PC-3 (cell line): ENCODE measurements at regions not wholly inside any gene's neighbourhood (a gene's known extent, or its start where the extent isn't known, plus 50 kb on each side); places are given as distances from the start of the nearest gene placed in this dataset.

Experiments used
- ATAC-seq: fragments of 200-7000 bp; cut with Tn5 transposase; 2 replicates; pipeline ENCODE4 v1.9.1; 2020; ENCODE audit warnings: mild to moderate bottlenecking, moderate library complexity
- BruUV-seq: library from RNA; stranded (reverse); fragments of 400-500 nt; replicated peaks from 2 replicates; lab custom pipeline; 2021; lab: Mats Ljungman, UMichigan
- CTCF ChIA-PET: fragments of 300-600 bp; sonication (Branson Sonifier 250); formaldehyde crosslinking; loops from one replicate; lab custom pipeline; 2022; ENCODE audit warnings: antibody characterized with exemption; lab: Charles Lee
- POLR2A ChIA-PET: fragments of 300-600 bp; sonication (Branson Sonifier 250); formaldehyde crosslinking; loops from one replicate; lab custom pipeline; 2022; ENCODE audit warnings: antibody characterized with exemption; ENCODE audit not compliant: unreplicated experiment; lab: Charles Lee
- DNase-seq: peaks from one replicate; pipeline ENCODE4 v3.0.0-alpha.2; 2015
- H2AFZ ChIP-seq: fragments of 300-600 bp; sonication (generic); 2 replicates; pipeline ENCODE4 v1.6.0; 2016; ENCODE audit warnings: antibody characterized with exemption, low read length
- H3F3A ChIP-seq: fragments of 300-600 bp; sonication (generic); one replicate; pipeline ENCODE4 v1.6.0; 2017; ENCODE audit warnings: antibody characterized with exemption, low read length, control low read depth, mild to moderate bottlenecking; ENCODE audit not compliant: unreplicated experiment
- H3K27ac ChIP-seq: fragments of 300-600 bp; sonication (generic); 2 replicates; pipeline ENCODE4 v1.5.1; 2016; ENCODE audit warnings: mild to moderate bottlenecking, low read length
- H3K27me3 ChIP-seq: fragments of 300-600 bp; sonication (generic); 2 replicates; pipeline ENCODE4 v1.6.1; 2016; ENCODE audit warnings: low read length, mixed read lengths
- H3K36me3 ChIP-seq: fragments of 300-600 bp; sonication (generic); 2 replicates; pipeline ENCODE4 v1.6.1; 2016; ENCODE audit warnings: low read depth, mixed run types, low read length, mixed read lengths
- H3K4me1 ChIP-seq: fragments of 300-600 bp; sonication (generic); 2 replicates; pipeline ENCODE4 v1.5.1; 2016; ENCODE audit warnings: low read length; ENCODE audit not compliant: insufficient read depth
- H3K4me2 ChIP-seq: fragments of 300-600 bp; sonication (generic); 2 replicates; pipeline ENCODE4 v1.6.0; 2016; ENCODE audit warnings: low read length
- H3K4me3 ChIP-seq: fragments of 300-600 bp; sonication (generic); 2 replicates; pipeline ENCODE4 v1.5.1; 2016; ENCODE audit warnings: mild to moderate bottlenecking, low read length, mixed read lengths
- H3K79me2 ChIP-seq: fragments of 300-600 bp; sonication (generic); 2 replicates; pipeline ENCODE4 v1.6.1; 2017; ENCODE audit warnings: low read length, mixed read lengths
- H3K9ac ChIP-seq: fragments of 300-600 bp; sonication (generic); 2 replicates; pipeline ENCODE4 v1.6.0; 2016; ENCODE audit warnings: mild to moderate bottlenecking, low read length
- H3K9me2 ChIP-seq: fragments of 300-600 bp; sonication (generic); replicated peaks from 2 replicates; pipeline ENCODE4 v1.6.1; 2016; ENCODE audit warnings: mixed run types, low read length, mixed read lengths
- H3K9me3 ChIP-seq: fragments of 300-600 bp; sonication (generic); 2 replicates; pipeline ENCODE4 v1.6.1; 2016; ENCODE audit warnings: low read length, mixed read lengths
- H4K20me1 ChIP-seq: fragments of 300-600 bp; sonication (generic); 2 replicates; pipeline ENCODE4 v1.6.1; 2016; ENCODE audit warnings: low read length, mixed read lengths
- CTCF ChIP-seq: fragments of 300-600 bp; sonication (generic); conservative IDR thresholded peaks from 2 replicates; pipeline ENCODE4 v1.5.1; 2017; ENCODE audit warnings: antibody characterized with exemption, low read depth, mild to moderate bottlenecking, low read length
- EZH2 ChIP-seq: fragments of 300-600 bp; sonication (generic); IDR thresholded peaks from one replicate; pipeline ENCODE4 v1.6.1; 2017; ENCODE audit warnings: antibody characterized with exemption, mild to moderate bottlenecking, low read length; ENCODE audit not compliant: unreplicated experiment
- EZH2phosphoT487 ChIP-seq: fragments of 300-600 bp; sonication (generic); IDR thresholded peaks from 2 replicates; pipeline ENCODE4 v1.6.1; 2018; ENCODE audit warnings: mild to moderate bottlenecking, antibody characterized with exemption, low read length, borderline replicate concordance
- intact Hi-C: fragments of 100-400 bp; cut with micrococcal nuclease; formaldehyde crosslinking; loops from 2 replicates; pipeline ENCODE4 v1.9.0; 2023

GRCh38 chr7:118762451-118762850, 537.9 kb downstream of the ANKRD7 start:
- H3K4me1 ChIP-seq = no peaks in the 10 kb centered on the region
- ATAC-seq (no peak), DNase-seq (no peak)
- H3K27ac ChIP-seq = no peak overlapping the region
- H2AFZ ChIP-seq = no peak overlapping the region
- H3F3A ChIP-seq = no peaks in the 10 kb centered on the region
- TF ChIP-seq CTCF = no peak
- no peak for TF ChIP-seq EZH2phosphoT487
- TF ChIP-seq EZH2 = no peak
- no peaks in the 10 kb centered on the region for H3K27me3 ChIP-seq
- BruUV-seq = no TSS peak
- 0 out of 2 replicates have a peak, but pooled peaks cover 3% of the 10 kb centered on the region for H3K9me3 ChIP-seq
- H3K9me2 ChIP-seq = no peaks in the 10 kb centered on the region
- ChIA-PET POLR2A (no interaction called here), CTCF (no interaction called here)
- no peak overlapping the region for H3K4me2 ChIP-seq
- no peak overlapping the region for H3K4me3 ChIP-seq
- H3K79me2 ChIP-seq = no peaks in the 10 kb centered on the region
- H4K20me1 ChIP-seq = no peaks in the 10 kb centered on the region
- intact Hi-C loops = no loop called here
- H3K9ac ChIP-seq = no peak overlapping the region
- no peaks in the 10 kb centered on the region for H3K36me3 ChIP-seq

GRCh38 chr7:118764221-118764620, 539.7 kb downstream of the ANKRD7 start:
- POLR2A ChIA-PET = no interaction called here
- Histone ChIP-seq H3K79me2 (no peaks in the 10 kb centered on the region), H3K9me2 (no peaks in the 10 kb centered on the region), H3K4me1 (no peaks in the 10 kb centered on the region), H3K9ac (no peak overlapping the region), H4K20me1 (no peaks in the 10 kb centered on the region), H3K4me3 (no peak overlapping the region), H3K36me3 (no peaks in the 10 kb centered on the region), H3F3A (no peaks in the 10 kb centered on the region), H3K27ac (no peak overlapping the region), H3K27me3 (no peaks in the 10 kb centered on the region), H3K4me2 (no peak overlapping the region), H3K9me3 (0 out of 2 replicates have a peak, but pooled peaks cover 3% of the 10 kb centered on the region), H2AFZ (no peak overlapping the region)
- TF ChIP-seq EZH2 (no peak), CTCF (no peak), EZH2phosphoT487 (no peak)
- DNase-seq (no peak), ATAC-seq (no peak)
- intact Hi-C loops = no loop called here
- CTCF ChIA-PET = no interaction called here
- no TSS peak for BruUV-seq

GRCh38 chr7:118771672-118772071, 547.2 kb downstream of the ANKRD7 start:
- ChIA-PET CTCF (interaction anchor here (0.6 kb wide), 1 partner anchor 572 kb away, joined by 4 read pairs; no protein-coding TSS in a partner anchor), POLR2A (no interaction called here)
- Histone ChIP-seq H3F3A (no peaks in the 10 kb centered on the region), H3K79me2 (no peaks in the 10 kb centered on the region), H3K4me2 (no peak overlapping the region), H3K9me3 (no peaks in the 10 kb centered on the region), H3K4me1 (no peaks in the 10 kb centered on the region), H3K27ac (no peak overlapping the region), H4K20me1 (no peaks in the 10 kb centered on the region), H3K36me3 (no peaks in the 10 kb centered on the region), H3K9me2 (no peaks in the 10 kb centered on the region), H2AFZ (no peak overlapping the region), H3K4me3 (no peak overlapping the region), H3K9ac (no peak overlapping the region), H3K27me3 (no peaks in the 10 kb centered on the region)
- ATAC-seq (no peak), DNase-seq (no peak)
- intact Hi-C loops = no loop called here
- BruUV-seq = no TSS peak
- TF ChIP-seq EZH2phosphoT487 = no peak
